Mucosa of stomach (tissue), 1 donor: ENCODE measurements at regions not wholly inside any gene's neighbourhood (a gene's known extent, or its start where the extent isn't known, plus 50 kb on each side); places are given as distances from the start of the nearest gene placed in this dataset.

Experiments used
- H3K27me3 ChIP-seq: one replicate; pipeline ENCODE4 v1.7.0; 2013; ENCODE audit warnings: mild to moderate bottlenecking, low read length; ENCODE audit not compliant: control insufficient read depth, insufficient read depth
- H3K36me3 ChIP-seq: one replicate; pipeline ENCODE4 v1.7.0; 2013; ENCODE audit warnings: low read length; ENCODE audit not compliant: control insufficient read depth, insufficient read depth
- H3K4me1 ChIP-seq: one replicate; pipeline ENCODE4 v1.7.0; 2013; ENCODE audit warnings: mild to moderate bottlenecking, low read length; ENCODE audit not compliant: control insufficient read depth, insufficient read depth
- H3K4me3 ChIP-seq: one replicate; pipeline ENCODE4 v1.7.0; 2013; ENCODE audit warnings: low read length
- H3K9ac ChIP-seq: one replicate; pipeline ENCODE4 v1.7.0; 2013; ENCODE audit warnings: mild to moderate bottlenecking, low read length, moderate library complexity
- H3K9me3 ChIP-seq: one replicate; pipeline ENCODE4 v1.7.0; 2013; ENCODE audit warnings: mild to moderate bottlenecking, low read length, moderate library complexity; ENCODE audit not compliant: control insufficient read depth
- donor health status: Pancreatic carcinoma.

GRCh38 chr9:36456480-36457065 lies 56.5 kb upstream of the RNF38 start:
- Histone ChIP-seq H3K9ac (no peak overlapping the region), H3K4me3 (no peak overlapping the region), H3K9me3 (no peaks in the 10 kb centered on the region), H3K36me3 (no peaks in the 10 kb centered on the region), H3K4me1 (no peaks in the 10 kb centered on the region), H3K27me3 (no peaks in the 10 kb centered on the region)

DNA sequence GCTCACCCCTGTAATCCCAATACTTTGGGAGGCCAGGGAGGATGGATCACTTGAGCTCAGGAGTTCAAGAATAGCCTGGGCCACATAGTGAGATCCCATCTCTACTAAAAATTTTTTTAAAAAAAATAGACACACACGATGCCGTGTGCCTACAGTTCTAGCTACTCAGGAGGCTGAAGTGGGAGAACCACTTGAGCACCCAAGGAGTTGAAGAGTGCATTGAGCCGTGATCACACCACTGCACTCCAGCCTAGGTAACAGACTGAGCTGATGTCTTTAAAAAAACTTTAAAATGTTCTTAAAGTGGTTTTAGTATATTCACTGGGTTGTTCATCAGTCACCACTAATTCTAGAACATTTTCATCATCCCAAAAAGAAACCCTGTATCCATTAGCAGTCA lies 51.9 kb upstream of the RNF38 start:
- Histone ChIP-seq H3K9me3 (no peaks in the 10 kb centered on the region), H3K4me1 (peaks cover 9% of the 10 kb centered on the region), H3K36me3 (no peaks in the 10 kb centered on the region), H3K9ac (no peak overlapping the region), H3K27me3 (no peaks in the 10 kb centered on the region), H3K4me3 (no peak overlapping the region)

- H3K4me3 ChIP-seq: no peak overlapping the region
- no peaks in the 10 kb centered on the region for H3K27me3 ChIP-seq
- H3K4me1 ChIP-seq: peaks cover 9% of the 10 kb centered on the region
- H3K9me3 ChIP-seq: no peaks in the 10 kb centered on the region
- H3K36me3 ChIP-seq: no peaks in the 10 kb centered on the region
- H3K9ac ChIP-seq: no peak overlapping the region
Measured at GRCh38 chr9:36450110-36450732, 50.2 kb upstream of the RNF38 start.
